Activated CD4-positive, alpha-beta T cell treated with anti-CD3 and anti-CD28 coated beads, Interleukin-2, amount 50 U/mL, for 48 hours (primary cell): ENCODE measurements at regions not wholly inside any gene's neighbourhood (a gene's known extent, or its start where the extent isn't known, plus 50 kb on each side); places are given as distances from the start of the nearest gene placed in this dataset.
"Not testable (repeated sequence)": the region's sequence is repeated elsewhere in the genome, so short reads cannot be mapped to it uniquely, and the experiment has no call there.

Experiments
- DNase-seq, 2 experiments: peaks; one replicate each; pipeline ENCODE4 v3.0.0-alpha.2; 2020

DNA sequence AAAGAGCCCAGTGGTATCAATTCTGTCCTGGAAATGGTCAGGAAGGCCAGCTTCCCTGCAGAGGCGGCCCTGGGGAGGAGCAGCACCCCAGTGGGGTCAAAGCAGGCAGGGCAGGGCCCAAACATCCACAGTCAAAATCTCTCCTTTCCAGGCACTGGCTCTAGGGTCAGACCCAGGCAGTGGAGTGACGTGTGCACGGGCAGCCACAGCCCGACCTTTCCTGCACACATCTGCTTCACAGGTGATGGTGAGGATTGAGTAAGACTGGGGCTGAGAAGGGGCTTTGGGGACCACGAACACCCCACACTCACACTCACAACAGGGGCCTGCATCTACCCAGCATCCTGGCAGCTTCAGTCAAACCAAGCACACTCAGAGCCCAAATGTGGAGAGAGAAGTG is 97.8 kb upstream of the GLI2 start:
- DNase-seq = no peak

DNA sequence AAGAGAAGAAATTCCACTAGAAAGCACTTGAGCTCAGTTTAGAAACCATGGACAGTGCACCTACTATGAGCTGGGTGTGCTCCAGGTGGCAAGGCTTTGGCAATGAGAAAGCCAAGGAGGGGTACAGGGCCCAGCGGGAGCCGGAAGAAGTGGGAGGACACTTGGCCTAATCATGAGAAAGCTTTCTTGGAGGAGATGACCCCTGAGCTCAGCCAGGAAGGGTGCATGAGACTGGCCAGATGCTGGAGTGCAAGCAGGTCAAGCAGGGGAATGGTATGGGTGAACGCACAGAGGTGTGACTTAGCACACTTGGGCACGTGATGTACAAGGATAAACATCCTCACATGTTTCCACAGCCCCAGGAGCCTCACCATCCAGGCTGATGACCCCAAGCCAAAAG is 97.2 kb upstream of the GLI2 start:
- DNase-seq = no peak

DNA sequence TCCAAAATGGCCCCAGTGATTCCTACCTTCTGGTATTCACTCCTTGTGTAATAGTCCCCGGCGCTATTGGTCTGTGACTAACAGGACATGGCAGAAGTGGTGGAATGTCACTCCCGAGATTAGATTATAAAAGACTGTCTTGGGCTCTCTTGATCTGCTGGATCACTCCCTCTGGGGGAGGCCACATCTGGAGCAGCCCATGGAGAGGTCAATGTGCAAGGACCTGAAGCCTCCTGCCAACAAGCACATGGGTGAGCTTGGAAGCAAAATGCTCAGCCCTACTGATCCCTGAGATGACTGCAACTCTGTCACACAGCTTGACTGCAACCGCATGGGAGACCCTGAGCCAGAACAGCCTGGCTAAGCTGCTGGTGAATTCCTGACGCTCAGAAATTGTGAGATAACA is 94.3 kb upstream of the GLI2 start:
- DNase-seq = no peak

DNA sequence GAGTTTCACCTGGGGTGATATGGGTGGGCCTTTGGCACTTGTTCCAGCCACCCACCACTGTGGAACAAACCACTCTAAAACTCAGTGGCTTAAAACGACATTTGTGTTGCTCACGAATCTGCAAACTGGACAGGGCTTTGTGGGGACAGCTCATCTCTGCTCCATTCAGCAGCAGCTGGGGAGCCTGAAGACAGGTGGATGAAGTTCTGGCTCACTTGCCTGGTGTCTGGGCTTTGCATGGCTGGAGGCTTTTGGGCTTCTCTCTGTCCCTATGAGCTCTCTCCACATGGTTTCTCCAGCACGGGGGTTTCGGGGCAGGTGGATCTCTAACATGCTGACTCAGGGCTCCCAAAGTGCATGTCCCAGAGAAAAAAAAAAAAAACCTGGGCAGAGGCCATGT is 93.0 kb upstream of the GLI2 start:
- DNase-seq = no peak

DNA sequence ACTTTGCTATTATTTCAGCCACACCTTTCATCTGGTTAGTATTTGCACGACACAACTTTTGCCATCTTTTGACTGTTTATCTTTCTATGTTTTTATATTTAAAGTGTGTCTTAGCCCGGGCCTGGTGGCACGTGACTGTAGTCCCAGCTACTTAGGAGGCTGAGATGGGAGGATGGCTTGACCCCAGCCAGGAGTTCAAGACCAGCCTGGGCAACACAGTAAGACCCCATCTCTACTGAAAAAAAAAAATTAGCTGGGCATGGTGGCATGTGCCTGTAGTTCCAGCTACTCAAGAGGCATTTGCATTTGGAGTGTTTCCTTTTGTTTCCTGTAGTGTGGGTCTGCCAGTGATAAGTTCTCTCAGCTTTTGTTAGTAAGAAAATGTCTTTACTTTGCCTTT is 88.7 kb upstream of the GLI2 start:
- no peak for DNase-seq

DNA sequence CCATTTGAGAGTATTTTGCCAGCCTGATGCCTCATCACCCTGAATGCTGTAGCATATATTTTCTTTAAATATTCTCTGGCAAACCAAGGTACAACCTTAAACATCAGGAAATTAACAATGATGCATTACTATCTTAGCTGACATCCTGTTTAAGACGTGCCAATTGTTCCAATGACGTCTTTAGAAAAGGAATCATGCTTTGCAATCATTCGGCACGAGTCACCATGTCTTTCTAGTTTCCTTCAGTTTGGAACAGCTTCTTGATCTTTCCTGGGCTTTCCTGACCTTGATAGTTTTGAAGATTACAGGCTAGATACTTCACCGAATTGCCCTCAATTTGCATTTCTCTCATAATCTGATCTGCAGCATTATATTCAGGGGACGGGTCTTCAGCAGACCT is 88.2 kb upstream of the GLI2 start:
- DNase-seq = no peak

DNA sequence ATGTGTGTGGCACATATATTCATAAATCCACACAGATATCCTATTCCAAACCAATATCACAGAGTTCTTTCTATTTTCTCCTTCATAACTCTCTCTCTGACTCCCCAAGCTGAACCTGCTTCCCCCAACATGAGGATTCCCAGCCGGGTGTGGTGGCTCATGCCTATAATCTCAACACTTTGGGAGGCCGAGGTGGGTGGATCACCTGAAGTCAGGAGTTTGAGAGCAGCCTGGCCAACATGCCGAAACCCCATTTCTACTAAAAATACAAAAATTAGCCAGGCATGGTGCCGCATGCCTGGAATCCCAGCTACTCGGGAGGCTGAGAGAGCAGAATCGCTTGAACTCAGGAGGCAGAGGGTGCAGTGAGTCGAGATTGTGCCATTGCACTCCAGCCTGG is 86.3 kb upstream of the GLI2 start:
- DNase-seq = not testable (repeated sequence)

DNA sequence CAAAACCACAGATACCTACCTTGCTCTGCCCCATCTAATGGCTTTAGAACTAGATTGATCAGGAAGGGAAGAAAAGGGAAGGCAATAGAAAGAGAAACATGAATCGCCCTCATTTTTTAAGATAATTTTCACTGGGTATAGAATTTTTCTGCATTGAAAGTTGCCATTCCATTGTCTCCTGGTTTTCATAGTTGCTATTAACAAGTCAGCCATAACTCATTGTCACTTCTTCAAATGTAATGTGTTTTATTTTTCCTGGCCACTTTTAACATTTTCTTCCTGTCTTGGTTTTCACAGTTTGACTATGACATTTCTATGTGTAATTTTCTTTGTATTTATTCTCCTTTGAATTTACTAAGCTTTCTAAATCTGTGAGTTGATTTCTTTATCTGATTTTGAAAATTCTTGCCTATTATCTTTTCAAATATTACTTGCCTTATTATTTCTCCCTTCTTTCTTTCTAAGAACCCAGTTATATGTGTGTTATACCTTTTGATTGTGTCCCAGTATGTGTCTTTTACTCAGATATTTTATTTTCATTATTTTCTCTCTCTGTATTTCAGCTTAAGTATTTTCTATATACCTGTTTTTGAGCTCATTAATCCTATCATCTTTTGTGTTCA is 85.5 kb upstream of the GLI2 start:
- DNase-seq = no peak

DNA sequence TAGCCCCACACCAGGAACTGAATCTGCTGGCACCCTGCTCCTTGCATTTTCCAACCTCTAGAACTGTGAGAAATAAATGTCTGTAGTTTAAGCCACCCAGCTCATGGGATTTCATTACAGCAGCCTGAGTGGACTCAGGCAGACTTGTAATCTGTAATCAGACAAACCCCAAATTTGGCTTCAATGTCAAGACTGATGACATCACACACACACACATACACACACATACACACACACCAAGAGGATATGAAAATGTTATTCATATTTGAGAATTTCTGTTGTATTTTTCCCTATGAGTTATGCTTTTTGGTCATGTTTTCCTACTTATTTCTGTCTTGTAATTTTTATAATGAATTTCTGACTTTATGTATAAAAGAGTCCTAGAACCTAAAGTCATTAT is 83.8 kb upstream of the GLI2 start:
- DNase-seq = no peak

DNA sequence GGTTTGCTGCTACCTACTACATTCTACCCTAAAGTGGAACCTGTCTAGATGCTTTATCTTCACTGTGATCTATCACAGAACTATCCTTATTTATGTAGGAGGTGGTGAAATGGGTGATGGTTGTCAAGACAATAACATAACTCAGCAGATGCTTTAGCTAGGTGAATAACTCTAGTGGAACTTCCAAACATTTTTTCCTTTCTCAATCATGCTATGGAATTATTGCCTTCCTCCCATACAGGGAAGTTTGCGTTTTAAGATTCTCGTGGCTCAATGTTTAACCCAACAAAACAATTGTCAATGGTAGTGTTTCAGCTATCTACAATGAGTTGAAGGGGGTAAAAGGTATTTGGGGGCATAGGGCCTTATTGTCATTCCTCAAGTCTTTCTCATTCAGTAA is 82.6 kb upstream of the GLI2 start:
- no peak for DNase-seq

DNA sequence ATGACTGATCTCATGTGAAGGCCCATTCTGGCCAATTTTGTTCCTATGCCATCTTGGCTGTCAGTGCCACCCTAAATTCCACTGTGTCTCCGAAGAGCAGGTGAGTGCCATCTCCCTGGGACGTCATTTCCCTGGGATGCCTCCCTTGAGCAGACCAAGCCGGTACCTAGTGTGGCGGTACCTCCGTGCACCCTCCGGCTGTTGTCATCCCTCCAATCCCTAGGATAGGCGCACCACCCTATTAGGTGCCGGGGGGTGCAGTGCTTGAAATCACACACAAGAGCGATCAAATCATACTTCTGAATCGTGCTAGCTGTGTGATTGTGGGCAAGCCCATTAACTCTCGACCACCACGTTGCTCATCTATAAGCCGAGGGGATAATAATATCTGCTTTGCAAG is 81.8 kb upstream of the GLI2 start:
- DNase-seq = no peak

DNA sequence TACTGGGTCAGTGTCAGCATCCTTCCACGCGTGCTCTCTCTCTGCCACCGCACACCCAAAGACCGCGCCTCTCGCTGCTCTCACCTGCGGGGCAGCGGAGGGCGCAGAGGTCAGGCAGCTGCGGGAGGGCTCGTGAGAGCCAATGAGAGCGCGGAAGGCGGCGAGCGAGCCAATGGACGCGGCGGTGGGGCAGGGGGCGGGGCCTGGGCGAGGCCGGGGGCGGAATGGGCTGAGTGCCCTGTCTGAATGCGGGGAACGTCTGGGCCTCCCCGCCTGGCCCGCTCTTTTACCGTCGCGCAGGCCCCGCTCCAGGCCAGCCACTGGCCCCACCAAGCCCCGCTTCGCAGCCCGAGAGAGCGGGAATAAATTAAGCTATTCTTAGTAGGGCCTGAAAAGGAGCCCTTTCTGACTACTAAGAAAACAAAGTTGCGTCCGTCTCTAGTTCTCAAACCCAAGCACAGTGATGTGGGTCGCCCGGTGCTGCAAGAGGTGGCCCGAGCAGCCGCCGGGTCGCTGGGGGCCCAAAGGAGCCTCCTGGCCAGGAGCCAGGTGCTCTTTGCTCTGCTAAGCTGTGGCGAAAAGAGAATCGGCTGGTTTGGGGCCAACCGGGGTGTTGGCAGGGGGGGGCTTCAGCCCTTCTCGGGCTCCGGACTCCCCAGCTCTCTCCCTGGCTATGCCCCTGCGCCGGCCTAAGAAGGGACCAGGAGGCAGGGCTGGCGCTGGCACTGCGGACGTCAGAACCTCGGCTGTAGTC is 81.1 kb upstream of the GLI2 start:
- no peak for DNase-seq

DNA sequence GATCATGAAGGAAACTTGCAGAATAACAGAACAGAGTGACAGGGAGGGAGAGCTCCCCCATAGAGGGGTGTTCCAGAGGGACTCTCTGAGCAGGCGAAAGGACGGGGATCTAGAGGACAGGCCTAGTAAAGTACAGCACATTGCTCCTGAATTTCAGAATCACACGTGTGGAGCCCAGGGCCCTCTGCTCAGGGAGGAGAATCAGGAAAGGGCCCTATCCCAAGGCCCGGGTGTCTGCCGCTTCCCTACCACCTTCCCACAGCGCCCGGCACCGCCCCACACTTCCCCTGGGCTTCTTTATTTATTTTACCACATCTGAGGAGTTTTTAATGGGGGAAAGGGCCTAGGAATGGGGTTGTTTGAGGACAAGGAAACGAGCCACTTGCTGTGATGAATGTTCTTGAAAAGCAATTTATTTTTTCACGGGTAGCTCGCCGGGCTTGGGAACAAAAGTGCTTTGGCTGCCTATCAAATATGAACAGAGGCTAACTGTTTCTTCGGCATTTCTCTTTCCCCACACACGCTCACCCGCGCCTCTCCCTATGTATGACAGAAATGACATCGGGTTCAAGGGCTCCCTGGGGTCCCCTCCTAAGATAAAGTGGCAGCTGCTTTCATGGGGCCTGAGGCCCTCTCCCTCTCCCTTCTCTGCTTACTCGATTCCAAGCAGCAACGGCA is 79.3 kb upstream of the GLI2 start:
- DNase-seq = no peak

DNA sequence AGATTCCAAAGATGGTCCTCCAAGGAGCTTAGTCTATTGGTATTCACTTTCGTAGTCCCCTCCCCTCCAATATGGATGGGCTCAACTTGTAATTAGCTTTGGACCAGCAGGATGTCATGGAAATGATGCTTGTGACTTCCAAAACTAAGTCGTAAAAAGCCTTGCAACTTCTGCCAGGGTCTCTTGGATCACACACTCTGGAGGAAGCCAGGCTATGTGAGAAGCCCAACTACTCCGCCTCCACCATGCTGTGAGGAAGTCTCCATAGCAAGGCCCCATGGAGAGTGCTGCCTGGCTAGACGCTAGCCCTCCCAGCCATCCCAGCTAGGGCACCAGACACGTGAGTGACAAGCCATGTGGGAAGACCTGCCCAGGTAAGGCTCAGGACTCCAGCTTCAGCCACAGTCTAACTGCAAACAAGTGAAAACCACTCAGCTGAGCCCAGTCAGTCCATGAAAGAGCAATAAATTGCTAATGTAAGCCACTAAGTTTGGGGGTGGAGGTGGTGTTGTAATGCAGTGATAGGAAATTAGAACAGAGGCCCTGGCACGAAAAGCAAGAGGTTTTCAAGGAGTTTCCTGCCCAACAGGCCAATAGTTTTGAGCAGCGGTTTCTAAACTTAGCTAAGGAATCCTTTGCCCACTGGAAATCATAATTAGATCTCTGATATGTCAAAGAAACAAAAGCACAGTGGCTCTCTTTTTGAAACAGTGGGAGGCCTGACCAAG is 77.5 kb upstream of the GLI2 start:
- DNase-seq = no peak

DNA sequence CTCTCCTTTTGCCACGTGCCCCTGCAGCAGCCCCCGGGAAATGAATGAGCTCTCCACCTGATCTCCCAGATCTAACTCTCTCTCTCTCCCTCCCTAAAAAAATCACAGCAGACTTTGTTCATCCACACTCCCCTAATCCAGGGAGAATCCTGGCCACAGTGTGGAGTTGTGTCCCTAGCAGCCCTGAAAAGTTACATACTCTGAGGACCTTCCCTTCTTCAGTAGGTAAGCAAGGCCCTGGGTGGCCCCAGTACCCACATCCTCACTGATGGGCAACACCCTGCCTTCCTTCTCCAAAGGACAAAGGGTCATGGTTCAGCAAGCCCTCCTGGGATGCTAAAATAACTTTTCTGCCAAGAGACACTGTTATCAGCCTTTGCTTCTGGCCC is 76.9 kb upstream of the GLI2 start:
- no peak for DNase-seq

DNA sequence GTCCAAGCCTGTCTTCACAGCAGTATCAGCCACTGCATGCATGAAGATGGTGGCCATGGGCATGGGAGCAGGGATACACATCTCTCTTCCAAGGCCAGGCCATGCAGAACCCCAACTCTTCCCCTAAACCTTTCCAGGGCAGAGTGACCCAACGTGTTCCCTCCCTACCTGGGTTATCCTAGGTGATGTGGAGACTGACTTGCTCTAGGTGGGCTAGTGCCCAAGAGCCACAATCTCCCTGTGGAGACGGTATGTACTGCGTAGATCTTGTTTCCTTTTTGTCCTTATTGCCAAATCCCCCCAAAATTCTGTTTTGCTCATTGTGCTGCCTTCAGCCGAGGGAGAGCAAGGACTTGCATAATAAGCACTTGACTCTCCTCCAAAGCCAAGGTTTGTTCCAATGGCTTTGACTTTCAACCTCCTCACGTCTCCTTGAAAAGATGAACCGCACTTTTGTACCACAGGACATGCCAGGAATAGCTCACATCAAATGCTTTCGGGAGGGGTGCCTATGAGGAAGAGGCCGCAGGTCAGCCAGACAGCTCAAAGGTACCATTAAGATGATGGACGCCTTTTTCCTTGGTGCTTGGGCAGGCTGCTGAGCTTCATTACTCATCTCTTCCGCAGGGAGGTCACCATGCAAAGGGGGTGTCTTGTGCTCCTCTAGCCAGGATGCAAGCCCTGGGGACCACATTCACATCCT is 76.2 kb upstream of the GLI2 start:
- no peak for DNase-seq

DNA sequence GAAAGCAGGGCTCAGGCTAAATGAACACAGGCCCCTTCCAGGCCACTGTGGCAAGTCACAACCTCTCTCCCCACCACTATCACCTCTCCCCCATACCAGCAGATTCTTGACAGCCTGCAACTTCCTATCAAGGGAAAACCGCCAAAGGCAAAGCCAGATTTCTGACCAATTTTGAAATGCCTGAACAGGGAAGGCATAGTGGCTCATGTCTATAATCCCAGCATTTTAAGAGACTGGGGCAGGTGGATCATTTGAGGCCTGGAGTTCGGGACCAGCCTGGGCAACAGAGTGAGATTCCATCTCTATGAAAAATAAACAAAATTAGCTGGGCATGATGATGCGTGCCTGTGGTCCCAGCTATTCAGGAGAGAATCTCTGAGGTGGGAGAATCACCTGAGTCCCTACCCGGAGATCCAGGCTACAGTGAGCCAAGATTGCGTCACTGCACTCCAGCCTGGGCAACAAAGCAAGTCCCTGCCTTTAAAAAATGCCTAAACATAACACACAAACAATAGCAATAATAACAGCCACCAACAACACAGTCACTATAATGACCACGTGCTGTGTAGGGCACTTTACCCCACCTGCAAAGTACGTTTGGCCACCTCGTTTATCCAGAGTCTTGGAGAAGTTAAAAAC is 75.5 kb upstream of the GLI2 start:
- DNase-seq = no peak

DNA sequence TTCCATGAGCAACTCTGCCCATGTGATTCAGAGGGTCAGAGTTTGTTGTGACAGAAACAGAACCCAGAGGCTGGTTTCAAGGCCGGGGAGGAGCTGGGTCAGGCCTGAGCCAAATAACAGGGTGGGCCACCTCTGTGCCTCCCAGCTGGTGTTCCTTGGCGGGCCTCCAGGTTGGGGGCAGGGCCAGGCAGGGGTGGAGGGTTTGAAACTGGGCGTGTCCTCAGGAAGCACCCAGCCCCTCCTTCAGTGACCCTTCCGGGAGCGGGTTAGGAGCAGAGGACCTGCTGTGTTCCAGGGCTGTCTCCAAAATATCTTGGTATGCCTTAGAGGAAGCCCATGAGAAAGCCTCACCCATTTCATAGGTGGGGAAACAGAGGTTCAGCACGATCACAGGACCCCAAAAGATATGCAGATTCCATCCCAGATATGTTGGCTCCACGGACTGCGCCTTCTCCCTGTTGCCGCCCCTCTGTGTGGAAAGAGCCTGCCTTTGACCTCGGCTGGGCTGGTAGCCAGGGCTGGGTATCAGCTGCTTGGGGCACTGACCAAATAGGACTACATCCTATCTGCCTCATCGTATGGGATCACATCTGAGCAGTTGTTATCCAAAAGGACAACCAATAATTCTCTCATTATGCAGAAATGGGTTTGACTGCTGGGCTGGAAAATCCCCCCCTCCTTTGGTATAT is 74.8 kb upstream of the GLI2 start:
- DNase-seq = no peak

DNA sequence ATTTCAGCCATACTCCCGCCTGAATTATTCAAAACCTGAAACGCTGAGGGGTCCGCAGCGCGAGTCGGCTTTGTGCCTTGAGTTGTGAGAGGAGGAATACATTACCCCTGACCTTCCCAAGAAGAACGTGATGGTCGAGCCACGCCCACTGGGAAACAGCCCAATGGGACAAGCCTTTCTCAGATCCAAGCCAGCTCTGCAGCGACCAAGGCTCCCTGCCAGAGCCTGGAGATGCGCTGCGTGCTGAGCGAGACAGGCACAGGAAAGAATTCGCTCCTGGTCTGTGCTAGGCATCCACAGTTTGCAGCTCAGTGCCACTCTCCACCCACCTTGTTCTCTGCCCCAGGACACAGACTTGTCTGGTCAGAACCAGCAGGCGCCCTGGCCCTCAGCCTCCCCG is 74.1 kb upstream of the GLI2 start:
- DNase-seq = no peak

DNA sequence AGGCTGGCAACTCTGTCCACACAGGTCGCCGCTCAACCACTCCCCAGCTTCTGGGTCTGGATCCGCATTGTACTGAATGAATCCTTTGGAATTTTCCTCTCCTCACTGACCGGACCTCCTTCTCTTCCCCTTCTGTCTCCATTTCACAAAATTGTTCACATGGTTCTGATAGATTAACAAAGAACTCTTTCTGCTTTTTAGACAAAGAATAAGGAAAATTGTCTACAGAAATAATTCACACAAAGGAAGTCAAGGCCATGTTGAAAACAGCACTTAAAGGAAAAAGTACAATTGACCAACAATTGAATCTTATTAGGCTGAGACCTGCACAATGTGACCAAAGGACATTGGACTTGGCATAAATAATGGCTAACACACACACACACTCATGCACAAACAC is 73.6 kb upstream of the GLI2 start:
- DNase-seq = no peak

DNA sequence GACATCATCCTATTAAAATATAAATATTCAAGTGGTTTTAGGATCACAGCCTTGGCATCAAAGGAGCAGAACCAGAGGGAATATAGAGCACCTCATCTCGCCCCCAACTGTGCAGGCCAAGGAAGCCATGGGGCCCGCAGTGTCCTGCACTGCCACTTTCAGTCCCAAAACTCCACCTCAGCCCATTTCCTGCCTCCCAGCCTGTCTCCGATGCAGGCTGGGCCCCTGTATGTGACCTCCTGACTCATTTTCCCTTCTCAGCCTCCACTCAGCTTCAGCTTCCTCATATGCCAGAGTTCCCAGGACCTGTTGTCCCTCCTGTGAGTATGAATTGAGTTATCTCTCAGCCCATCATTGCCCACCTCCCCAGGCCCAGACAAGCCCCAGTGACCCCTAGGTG is 72.9 kb upstream of the GLI2 start:
- DNase-seq = no peak

DNA sequence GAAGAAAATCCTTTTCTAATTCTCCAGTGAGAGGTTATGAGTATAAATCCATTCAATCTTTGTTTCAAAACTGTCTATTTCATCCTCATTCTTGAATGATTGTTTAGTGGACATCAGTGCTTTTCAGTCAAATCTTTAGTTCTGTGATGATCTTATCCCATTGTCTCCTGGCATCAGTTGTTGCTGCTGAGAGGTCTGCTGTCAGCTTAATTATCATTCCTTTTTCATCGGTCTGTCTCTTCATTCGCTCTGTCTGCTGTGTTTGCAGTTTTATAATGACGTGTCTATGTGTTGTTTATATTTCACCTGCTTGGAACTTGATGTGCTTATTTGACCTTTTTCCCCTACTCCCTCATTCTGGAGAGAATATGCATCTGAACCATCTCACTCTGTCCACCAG is 69.2 kb upstream of the GLI2 start:
- DNase-seq = no peak
